ENCODE measurements at regions not wholly inside any gene's neighbourhood (a gene's known extent, or its start where the extent isn't known, plus 50 kb on each side); places are given as distances from the start of the nearest gene placed in this dataset.

- Histone ChIP-seq H3K36me3 (ENCODE audit: control insufficient read depth in 2 of 2, extremely low read depth in 1 of 2, insufficient read depth in 2 of 2, low read length in 2 of 2) (no peaks in the 10 kb centered on the region), H3K4me2 (ENCODE audit: insufficient read depth, low read length) (no peak overlapping the region), H3K79me2 (ENCODE audit: control insufficient read depth, insufficient read depth, low read length) (no peaks in the 10 kb centered on the region), H3K4me1 (ENCODE audit: control insufficient read depth, extremely low read depth, insufficient read depth, low read length) (no peaks in the 10 kb centered on the region), H3K27me3 (ENCODE audit: control insufficient read depth in 2 of 2, insufficient read depth in 2 of 2, low read length in 2 of 2) (no peaks in the 10 kb centered on the region), H3K27ac (ENCODE audit: insufficient read depth, low read depth, low read length) (no peak overlapping the region), H2AFZ (ENCODE audit: low read depth, low read length) (no peak overlapping the region), H3K9ac (replicated peaks; ENCODE audit: extremely low read depth, insufficient read depth, low read length) (no peak overlapping the region), H3K9me1 (replicated peaks; ENCODE audit: control insufficient read depth, extremely low read depth, insufficient read depth, low read length) (no peaks in the 10 kb centered on the region), H4K20me1 (replicated peaks; ENCODE audit: control insufficient read depth, extremely low read depth, insufficient read depth, low read length) (no peaks in the 10 kb centered on the region), H3K4me3 (replicated peaks in 1 of 3; ENCODE audit: insufficient read depth in 1 of 3, low read depth in 1 of 3, low read length in 3 of 3) (no peak overlapping the region), H3K9me3 (replicated peaks; ENCODE audit: control insufficient read depth, insufficient read depth, low read length) (peaks cover 3% of the 10 kb centered on the region)
- dilution Hi-C loops (cut with MboI; ENCODE audit: extremely low pct_ligation_motif_present, low sequenced_read_pairs), result no loop called here
- intact Hi-C loops (cut with micrococcal nuclease), result no loop called here
- no TSS peak for BruUV-seq (replicated peaks)
- CTCF ChIA-PET, result no interaction called here
- DNase-seq (ENCODE audit: low read depth, low spot score) (no peak), FAIRE-seq (no peak)
- TF ChIP-seq POLR2A (IDR thresholded peaks at IDR 0.05; ENCODE audit: low read depth, low read length) (no peak), MYC (IDR thresholded peaks at IDR 0.05; ENCODE audit: low read depth, low read length) (no peak), POLR2AphosphoS5 (IDR thresholded peaks at IDR 0.05; ENCODE audit: insufficient read depth, low read depth, low read length) (no peak), CTCF (IDR thresholded peaks at IDR 0.05; ENCODE audit: extremely low read depth in 1 of 2, insufficient read depth in 1 of 2, low read depth in 1 of 2, low read length in 2 of 2) (no peak), JUN (IDR thresholded peaks at IDR 0.05; ENCODE audit: borderline replicate concordance, insufficient read depth, insufficient read length, low read depth) (no peak), FOS (IDR thresholded peaks at IDR 0.05; ENCODE audit: borderline replicate concordance, insufficient read depth, low read length) (no peak), EZH2 (IDR thresholded peaks at IDR 0.05; ENCODE audit: borderline replicate concordance, low read depth, low read length, severe bottlenecking) (no peak), MAX (IDR thresholded peaks at IDR 0.05; ENCODE audit: insufficient read depth, insufficient read length) (no peak), GATA2 (IDR thresholded peaks at IDR 0.05; ENCODE audit: insufficient read depth, insufficient read length, low read depth, low read length) (no peak)
- POLR2A ChIA-PET, result no interaction called here
Observed at GRCh38 chr2:129247751-129248150, 731.7 kb upstream of the RAB6C start.
